ENCODE measurements at regions not wholly inside any gene's neighbourhood (a gene's known extent, or its start where the extent isn't known, plus 50 kb on each side); places are given as distances from the start of the nearest gene placed in this dataset.
"Not testable (repeated sequence)": the region's sequence is repeated elsewhere in the genome, so short reads cannot be mapped to it uniquely, and the experiment has no call there.

- no peaks in the 10 kb centered on the region for H3K36me3 ChIP-seq
- no peak overlapping the region for H3K27ac ChIP-seq (replicated peaks)
- peaks cover 10% of the 10 kb centered on the region for H3K9me3 ChIP-seq (replicated peaks)
- no peaks in the 10 kb centered on the region for H3K4me1 ChIP-seq
- DNase-seq: no peak
- no peak overlapping the region for H3K4me3 ChIP-seq
- TF ChIP-seq CTCF (IDR thresholded peaks at IDR 0.05; ENCODE audit: borderline replicate concordance): no peak
- H3K27me3 ChIP-seq (ENCODE audit: low read depth): no peaks in the 10 kb centered on the region
- intact Hi-C loops (cut with micrococcal nuclease): no loop called here
These were observed 138.9 kb upstream of the FERD3L start for GRCh38 chr7:19284136-19284535.

- Histone ChIP-seq H3K36me3 (no peaks in the 10 kb centered on the region), H3K4me3 (no peak overlapping the region), H3K4me1 (no peaks in the 10 kb centered on the region), H3K9me3 (replicated peaks) (peaks cover 60% of the 10 kb centered on the region), H3K27ac (replicated peaks) (no peak overlapping the region), H3K27me3 (ENCODE audit: low read depth) (no peaks in the 10 kb centered on the region)
- intact Hi-C loops (cut with micrococcal nuclease): no loop called here
- no peak for DNase-seq
- no peak for TF ChIP-seq CTCF (IDR thresholded peaks at IDR 0.05; ENCODE audit: borderline replicate concordance)
These were observed 129.8 kb upstream of the FERD3L start for GRCh38 chr7:19275000-19275399.

- DNase-seq; intact Hi-C loops (cut with micrococcal nuclease); H3K4me3 ChIP-seq; H3K27ac ChIP-seq (replicated peaks); H3K27me3 ChIP-seq (ENCODE audit: low read depth); H3K36me3 ChIP-seq; H3K4me1 ChIP-seq: not testable (repeated sequence)
- peaks cover 35% of the 10 kb centered on the region for H3K9me3 ChIP-seq (replicated peaks)
These were observed 127.1 kb upstream of the FERD3L start for GRCh38 chr7:19272329-19272728.

- TF ChIP-seq CTCF (IDR thresholded peaks at IDR 0.05; ENCODE audit: borderline replicate concordance): no peak
- no peaks in the 10 kb centered on the region for H3K4me1 ChIP-seq
- DNase-seq: no peak
- intact Hi-C loops (cut with micrococcal nuclease): no loop called here
- peaks cover 8% of the 10 kb centered on the region for H3K9me3 ChIP-seq (replicated peaks)
- H3K27me3 ChIP-seq (ENCODE audit: low read depth): no peaks in the 10 kb centered on the region
- no peak overlapping the region for H3K4me3 ChIP-seq
- no peaks in the 10 kb centered on the region for H3K36me3 ChIP-seq
- no peak overlapping the region for H3K27ac ChIP-seq (replicated peaks)
These were observed 124.1 kb upstream of the FERD3L start for GRCh38 chr7:19269301-19269700.

GRCh38 chr7:19268737-19269136 is 123.5 kb upstream of the FERD3L start:
- intact Hi-C loops (cut with micrococcal nuclease): no loop called here
- no peaks in the 10 kb centered on the region for H3K36me3 ChIP-seq
- no peaks in the 10 kb centered on the region for H3K4me1 ChIP-seq
- no peak overlapping the region for H3K27ac ChIP-seq (replicated peaks)
- H3K27me3 ChIP-seq (ENCODE audit: low read depth): no peaks in the 10 kb centered on the region
- H3K9me3 ChIP-seq (replicated peaks): peaks cover 4% of the 10 kb centered on the region
- DNase-seq: no peak
- no peak for TF ChIP-seq CTCF (IDR thresholded peaks at IDR 0.05; ENCODE audit: borderline replicate concordance)
- H3K4me3 ChIP-seq: no peak overlapping the region

- intact Hi-C loops (cut with micrococcal nuclease): no loop called here
- Histone ChIP-seq H3K4me3 (no peak overlapping the region), H3K36me3 (no peaks in the 10 kb centered on the region), H3K27ac (replicated peaks) (no peak overlapping the region), H3K4me1 (no peaks in the 10 kb centered on the region), H3K27me3 (ENCODE audit: low read depth) (no peaks in the 10 kb centered on the region), H3K9me3 (replicated peaks) (no peaks in the 10 kb centered on the region)
- DNase-seq: no peak
- TF ChIP-seq CTCF (IDR thresholded peaks at IDR 0.05; ENCODE audit: borderline replicate concordance): no peak
These were observed 117.6 kb upstream of the FERD3L start for GRCh38 chr7:19262826-19263225.
